Endodermal cell (in vitro differentiated cells): ENCODE measurements at regions not wholly inside any gene's neighbourhood (a gene's known extent, or its start where the extent isn't known, plus 50 kb on each side); places are given as distances from the start of the nearest gene placed in this dataset.
"Not testable (repeated sequence)": the region's sequence is repeated elsewhere in the genome, so short reads cannot be mapped to it uniquely, and the experiment has no call there.

ENCODE experiments used
- DNase-seq: peaks from one replicate; pipeline ENCODE4 v3.0.0-alpha.2; 2017
- H3K27ac ChIP-seq: 2 replicates; pipeline ENCODE4 v1.5.1; 2013; ENCODE audit warnings: mild to moderate bottlenecking, low read depth, low read length, moderate library complexity
- H3K27me3 ChIP-seq: 2 replicates; pipeline ENCODE4 v1.6.1; 2013; ENCODE audit warnings: mild to moderate bottlenecking, low read length, moderate library complexity; ENCODE audit not compliant: insufficient read depth, control insufficient read depth, poor library complexity, severe bottlenecking
- H3K36me3 ChIP-seq: 2 replicates; pipeline ENCODE4 v1.7.0; 2013; ENCODE audit warnings: mild to moderate bottlenecking, low read length, moderate library complexity; ENCODE audit not compliant: control insufficient read depth, insufficient read depth
- H3K4me1 ChIP-seq: one replicate; pipeline ENCODE4 v1.7.0; 2013; ENCODE audit warnings: low read length; ENCODE audit not compliant: control insufficient read depth, insufficient read depth
- H3K4me3 ChIP-seq: 2 replicates; pipeline ENCODE4 v1.5.1; 2013; ENCODE audit warnings: mild to moderate bottlenecking, low read length, moderate library complexity
- H3K9ac ChIP-seq: 2 replicates; pipeline ENCODE4 v1.6.1; 2013; ENCODE audit warnings: mild to moderate bottlenecking, low read length, moderate library complexity; ENCODE audit not compliant: poor library complexity, severe bottlenecking; ENCODE audit errors: extremely low read depth
- H3K9me3 ChIP-seq: 2 replicates; pipeline ENCODE4 v1.6.1; 2013; ENCODE audit warnings: mild to moderate bottlenecking, low read length, moderate library complexity; ENCODE audit not compliant: control insufficient read depth
- H3K27ac Mint-ChIP-seq: 2 replicates; pipeline ENCODE4 v1.8.0; 2020; ENCODE audit warnings: mixed read lengths
- H3K27me3 Mint-ChIP-seq: 2 replicates; pipeline ENCODE4 v1.8.0; 2021; ENCODE audit warnings: mild to moderate bottlenecking, mixed read lengths; ENCODE audit not compliant: insufficient read depth
- H3K36me3 Mint-ChIP-seq: 2 replicates; pipeline ENCODE4 v1.8.0; 2020; ENCODE audit warnings: low read depth, mixed read lengths
- H3K4me1 Mint-ChIP-seq: 2 replicates; pipeline ENCODE4 v1.8.0; 2020; ENCODE audit warnings: mixed read lengths
- H3K4me3 Mint-ChIP-seq: 2 replicates; pipeline ENCODE4 v1.8.0; 2020; ENCODE audit warnings: mild to moderate bottlenecking, moderate library complexity, mixed read lengths
- H3K9me3 Mint-ChIP-seq: 2 replicates; pipeline ENCODE4 v1.8.0; 2020; ENCODE audit warnings: mild to moderate bottlenecking, mixed read lengths
- WGBS, 2 experiments: methylation state at CpG; one replicate each; pipeline versions ENCODE4 v1.1.5 to v1.1.7; 2013; ENCODE audit warnings: missing lambda C conversion rate in 2 of 2, mixed read lengths in 1 of 2; ENCODE audit not compliant: insufficient coverage in 1 of 2, insufficient read length in 1 of 2; 5-methylcytosine and 5-hydroxymethylcytosine counted together
- TF ChIP-seq, protein P1 (sequence below): fragments of 200-600 bp; sonication (generic); conservative IDR thresholded peaks from 2 replicates; pipeline ENCODE4 v1.5.0; 2021; ENCODE audit warnings: antibody characterized with exemption, mild to moderate bottlenecking

DNA sequence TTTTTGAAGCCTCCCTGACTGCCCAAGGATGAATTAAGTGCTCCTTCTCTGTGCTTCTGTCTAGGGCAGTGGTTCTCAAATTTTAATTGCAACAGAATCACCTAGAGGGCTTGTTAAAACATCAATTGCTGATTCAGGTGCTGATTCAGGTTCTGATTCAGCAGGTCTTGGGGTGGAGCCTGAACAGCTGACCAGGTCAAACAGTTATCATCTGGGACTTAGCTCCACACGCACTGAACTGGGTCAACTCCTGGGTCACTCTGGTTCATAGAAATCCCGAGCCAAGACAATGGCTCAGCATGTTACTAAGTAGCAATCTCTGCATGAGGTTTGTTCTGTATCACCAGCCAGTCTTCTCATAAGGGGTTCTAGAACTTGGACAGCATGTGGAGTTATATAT lies 192.3 kb downstream of the GJA1 start:
- H3K36me3 ChIP-seq: no peaks in the 10 kb centered on the region
- no peaks in the 10 kb centered on the region for H3K4me1 Mint-ChIP-seq
- no peaks in the 10 kb centered on the region for H3K27me3 ChIP-seq
- H3K27ac Mint-ChIP-seq: no peak overlapping the region
- H3K4me3 ChIP-seq: no peak overlapping the region
- H3K4me3 Mint-ChIP-seq: no peak overlapping the region
- 86 to 87% methylated on average over 1 to 2 of the region's 2 CpGs for WGBS, 2 experiments
- no peak for DNase-seq
- no peak overlapping the region for H3K27ac ChIP-seq
- no peaks in the 10 kb centered on the region for H3K4me1 ChIP-seq
- H3K9ac ChIP-seq: no peak overlapping the region
- H3K27me3 Mint-ChIP-seq: peaks cover 1% of the 10 kb centered on the region
- H3K9me3 ChIP-seq: peaks cover 77% of the 10 kb centered on the region
- H3K36me3 Mint-ChIP-seq: peaks cover 43% of the 10 kb centered on the region
- TF ChIP-seq, protein P1, sequence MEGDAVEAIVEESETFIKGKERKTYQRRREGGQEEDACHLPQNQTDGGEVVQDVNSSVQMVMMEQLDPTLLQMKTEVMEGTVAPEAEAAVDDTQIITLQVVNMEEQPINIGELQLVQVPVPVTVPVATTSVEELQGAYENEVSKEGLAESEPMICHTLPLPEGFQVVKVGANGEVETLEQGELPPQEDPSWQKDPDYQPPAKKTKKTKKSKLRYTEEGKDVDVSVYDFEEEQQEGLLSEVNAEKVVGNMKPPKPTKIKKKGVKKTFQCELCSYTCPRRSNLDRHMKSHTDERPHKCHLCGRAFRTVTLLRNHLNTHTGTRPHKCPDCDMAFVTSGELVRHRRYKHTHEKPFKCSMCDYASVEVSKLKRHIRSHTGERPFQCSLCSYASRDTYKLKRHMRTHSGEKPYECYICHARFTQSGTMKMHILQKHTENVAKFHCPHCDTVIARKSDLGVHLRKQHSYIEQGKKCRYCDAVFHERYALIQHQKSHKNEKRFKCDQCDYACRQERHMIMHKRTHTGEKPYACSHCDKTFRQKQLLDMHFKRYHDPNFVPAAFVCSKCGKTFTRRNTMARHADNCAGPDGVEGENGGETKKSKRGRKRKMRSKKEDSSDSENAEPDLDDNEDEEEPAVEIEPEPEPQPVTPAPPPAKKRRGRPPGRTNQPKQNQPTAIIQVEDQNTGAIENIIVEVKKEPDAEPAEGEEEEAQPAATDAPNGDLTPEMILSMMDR: no peak
- H3K9me3 Mint-ChIP-seq: peaks cover 87% of the 10 kb centered on the region

DNA sequence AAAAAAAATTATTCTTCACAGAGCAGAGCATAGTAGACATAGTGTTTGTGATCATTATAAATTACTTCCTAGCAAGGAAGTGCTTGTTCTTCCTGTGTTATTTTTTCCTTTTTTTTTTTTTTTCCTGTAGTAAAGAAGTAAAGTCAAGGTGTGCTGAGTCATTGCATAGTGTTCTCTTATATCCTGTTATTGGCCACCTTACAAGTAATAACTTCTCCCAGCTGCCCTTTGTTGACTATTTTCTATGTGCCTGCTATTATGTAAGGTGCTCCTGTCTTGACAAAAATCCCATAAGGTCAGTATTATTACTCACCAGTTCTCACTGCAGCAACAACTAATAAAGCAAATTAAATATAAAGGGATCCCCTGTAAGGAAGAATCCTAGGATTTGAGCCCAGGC lies 195.3 kb downstream of the GJA1 start:
- H3K4me1 Mint-ChIP-seq: no peaks in the 10 kb centered on the region
- Histone ChIP-seq H3K27ac (no peak overlapping the region), H3K9me3 (peaks cover 98% of the 10 kb centered on the region), H3K27me3 (no peaks in the 10 kb centered on the region), H3K36me3 (no peaks in the 10 kb centered on the region), H3K9ac (no peak overlapping the region), H3K4me3 (peak overlapping the region; percentile 48), H3K4me1 (no peaks in the 10 kb centered on the region)
- H3K9me3 Mint-ChIP-seq: peaks cover 87% of the 10 kb centered on the region
- DNase-seq: no peak
- no peak overlapping the region for H3K4me3 Mint-ChIP-seq
- H3K36me3 Mint-ChIP-seq: peaks cover 38% of the 10 kb centered on the region
- no peak overlapping the region for H3K27ac Mint-ChIP-seq
- TF ChIP-seq, protein P1: no peak
- no peaks in the 10 kb centered on the region for H3K27me3 Mint-ChIP-seq

DNA sequence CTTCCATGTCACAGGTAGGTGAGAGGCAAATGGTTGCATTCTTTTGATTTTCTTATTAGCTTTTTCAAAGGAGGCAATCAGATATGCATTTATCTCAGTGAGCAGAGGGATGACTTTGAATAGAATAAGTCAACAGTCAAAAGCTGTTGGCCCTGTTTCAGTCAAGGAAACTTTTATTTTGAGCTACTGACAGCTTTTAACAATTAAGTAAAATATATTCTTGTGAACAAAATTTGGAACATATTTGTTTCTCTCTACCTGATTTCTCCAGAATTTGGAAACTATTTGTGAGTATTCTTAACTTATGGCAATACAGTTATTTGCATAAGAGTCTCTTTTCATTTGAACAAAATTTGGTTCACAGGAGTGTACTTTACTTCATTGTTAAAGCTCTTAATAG lies 196.3 kb downstream of the GJA1 start:
- Histone ChIP-seq H3K4me3 (peak overlapping the region; percentile 48), H3K9me3 (peaks cover 97% of the 10 kb centered on the region)
- H3K36me3 Mint-ChIP-seq: peaks cover 37% of the 10 kb centered on the region
- H3K4me3 Mint-ChIP-seq, H3K4me1 ChIP-seq, DNase-seq, H3K27ac ChIP-seq, H3K27ac Mint-ChIP-seq, H3K36me3 ChIP-seq, H3K4me1 Mint-ChIP-seq, H3K27me3 ChIP-seq, H3K27me3 Mint-ChIP-seq, H3K9ac ChIP-seq: not testable (repeated sequence)
- H3K9me3 Mint-ChIP-seq: peaks cover 87% of the 10 kb centered on the region

DNA sequence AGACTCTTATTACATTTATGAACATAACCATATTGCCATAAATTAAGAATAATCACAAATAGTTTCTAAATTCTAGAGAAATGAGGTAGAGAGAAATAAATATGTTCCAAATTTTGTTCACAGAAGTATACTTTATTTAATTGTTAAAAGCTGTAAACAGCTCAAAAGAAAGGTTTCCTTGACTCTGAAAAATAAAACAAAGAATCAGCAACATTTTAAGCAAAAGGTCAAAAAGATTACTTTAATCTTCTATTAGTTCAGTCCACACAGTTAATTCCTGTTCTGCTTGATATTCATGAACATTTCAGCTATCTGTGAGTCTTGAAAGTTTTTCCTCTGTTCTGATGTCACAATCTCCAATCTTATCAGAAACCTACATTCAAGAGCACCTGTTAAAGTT lies 197.9 kb downstream of the GJA1 start:
- Histone ChIP-seq H3K4me3 (no peak overlapping the region), H3K9me3 (peaks cover 94% of the 10 kb centered on the region), H3K27ac (no peak overlapping the region), H3K27me3 (no peaks in the 10 kb centered on the region), H3K9ac (no peak overlapping the region), H3K4me1 (no peaks in the 10 kb centered on the region), H3K36me3 (no peaks in the 10 kb centered on the region)
- no peak overlapping the region for H3K4me3 Mint-ChIP-seq
- TF ChIP-seq, protein P1: no peak
- peaks cover 82% of the 10 kb centered on the region for H3K9me3 Mint-ChIP-seq
- no peaks in the 10 kb centered on the region for H3K4me1 Mint-ChIP-seq
- no peaks in the 10 kb centered on the region for H3K27me3 Mint-ChIP-seq
- no peak for DNase-seq
- H3K27ac Mint-ChIP-seq: no peak overlapping the region
- H3K36me3 Mint-ChIP-seq: peaks cover 31% of the 10 kb centered on the region

DNA sequence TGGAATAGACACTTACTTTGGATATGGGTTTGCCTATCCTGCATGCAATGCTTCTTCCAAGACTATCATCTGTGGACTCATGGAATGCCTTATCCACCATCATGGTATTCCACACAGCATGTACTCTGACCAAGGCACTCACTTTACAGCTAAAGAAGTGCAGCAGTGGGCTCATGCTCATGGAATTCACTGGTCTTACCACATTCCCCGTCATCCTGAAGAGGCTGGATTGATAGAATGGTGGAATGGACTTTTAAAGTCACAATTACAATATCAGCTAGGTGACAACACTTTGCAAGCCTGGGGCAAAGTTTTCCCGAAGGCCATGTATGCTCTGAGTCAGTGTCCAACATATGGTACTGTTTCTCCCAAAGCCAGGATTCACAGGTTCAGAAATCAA lies 199.1 kb downstream of the GJA1 start:
- DNase-seq, H3K27ac ChIP-seq, H3K9ac ChIP-seq, H3K27ac Mint-ChIP-seq, H3K27me3 ChIP-seq, H3K27me3 Mint-ChIP-seq, H3K4me1 Mint-ChIP-seq, H3K36me3 ChIP-seq, H3K4me1 ChIP-seq, H3K4me3 Mint-ChIP-seq: not testable (repeated sequence)
- Mint-ChIP-seq H3K9me3 (peaks cover 73% of the 10 kb centered on the region), H3K36me3 (peaks cover 28% of the 10 kb centered on the region)
- Histone ChIP-seq H3K4me3 (peak overlapping the region; percentile 27), H3K9me3 (peaks cover 81% of the 10 kb centered on the region)
- 88 to 100% methylated on average over 1 to 2 of the region's 2 CpGs for WGBS, 2 experiments
